ENCODE measurements at regions not wholly inside any gene's neighbourhood (a gene's known extent, or its start where the extent isn't known, plus 50 kb on each side); places are given as distances from the start of the nearest gene placed in this dataset.

- Mint-ChIP-seq H3K4me1 (peaks cover 5 to 6% of the 10 kb centered on the region in 2 experiments), H3K9me3 (peaks cover 13% of the 10 kb centered on the region in 2 experiments), H3K36me3 (ENCODE audit: insufficient read depth in 1 of 3, low read depth in 3 of 3) (peaks cover 6 to 13% (median 8%) of the 10 kb centered on the region in 3 experiments; a peak in 6 of 7 replicates), H3K27me3 (ENCODE audit: low read depth) (no peaks in the 10 kb centered on the region), H3K27ac (no peak overlapping the region), H3K4me3 (no peak overlapping the region)
- no peak overlapping the region for H3K27ac ChIP-seq (ENCODE audit: insufficient read length, low read depth, low read length)
- H2AK5ac ChIP-seq (ENCODE audit: insufficient read length, low read length): no peak overlapping the region
- no peak overlapping the region for H2AFZ ChIP-seq (ENCODE audit: low read length)
- no peak for DNase-seq
- H3K79me1 ChIP-seq (ENCODE audit: insufficient read depth, low read depth, low read length, poor library complexity, severe bottlenecking): no peaks in the 10 kb centered on the region
- H3K56ac ChIP-seq (ENCODE audit: insufficient read length, low read depth, low read length): no peak overlapping the region
- no peak overlapping the region for H3K4me2 ChIP-seq (ENCODE audit: insufficient read depth, insufficient read length, low read length)
- no peaks in the 10 kb centered on the region for H4K20me1 ChIP-seq (ENCODE audit: control insufficient read depth, insufficient read depth, insufficient read length)
- H2BK15ac ChIP-seq (ENCODE audit: low read depth, low read length): no peak overlapping the region
- H3K9ac ChIP-seq (ENCODE audit: extremely low read depth, insufficient read length, low read length): no peak overlapping the region
- H4K91ac ChIP-seq (ENCODE audit: insufficient read length, low read depth, low read length): no peak overlapping the region
- H3K27me3 ChIP-seq (ENCODE audit: insufficient read depth, low read length): no peaks in the 10 kb centered on the region
- no peaks in the 10 kb centered on the region for H3K4me1 ChIP-seq (ENCODE audit: insufficient read depth, low read length)
- no peak for TF ChIP-seq CTCF (conservative IDR thresholded peaks at IDR 0.05)
- no peak overlapping the region for H2BK12ac ChIP-seq (ENCODE audit: insufficient read length, low read depth, low read length)
- H3K23me2 ChIP-seq (ENCODE audit: insufficient read length, low read depth, low read length, poor library complexity, severe bottlenecking): no peaks in the 10 kb centered on the region
- WGBS (ENCODE audit: extremely low coverage, insufficient read length, low lambda C conversion rate): no CpG with 5 or more reads among the region's 1 CpG
- peaks cover 4% of the 10 kb centered on the region for H3K9me3 ChIP-seq (ENCODE audit: control insufficient read depth, low read depth, low read length)
- H3K4ac ChIP-seq (ENCODE audit: low read depth, low read length): no peak overlapping the region
- H3K14ac ChIP-seq (ENCODE audit: insufficient read depth, low read length): no peak overlapping the region
- H3K23ac ChIP-seq (ENCODE audit: insufficient read length, low read depth, low read length): no peak overlapping the region
- H3K79me2 ChIP-seq (ENCODE audit: insufficient read depth, low read length): no peaks in the 10 kb centered on the region
- no peak overlapping the region for H2BK120ac ChIP-seq (ENCODE audit: low read depth, low read length, poor library complexity, severe bottlenecking)
- no peak overlapping the region for H2BK5ac ChIP-seq (ENCODE audit: insufficient read length, low read length)
- no peak overlapping the region for H4K8ac ChIP-seq (replicated peaks; ENCODE audit: insufficient read length, low read depth, low read length)
- H3K18ac ChIP-seq (ENCODE audit: insufficient read length, low read depth, low read length): no peak overlapping the region
- H4K5ac ChIP-seq (ENCODE audit: insufficient read length, low read depth, low read length): no peak overlapping the region
- no peak overlapping the region for H3T11ph ChIP-seq (ENCODE audit: low read length)
- H2BK20ac ChIP-seq (ENCODE audit: low read depth, low read length, poor library complexity, severe bottlenecking): no peak overlapping the region
Observed at GRCh38 chr16:22688930-22689329, 125.0 kb upstream of the HS3ST2 start.
